GM12892 (cell line): ENCODE measurements at regions not wholly inside any gene's neighbourhood (a gene's known extent, or its start where the extent isn't known, plus 50 kb on each side); places are given as distances from the start of the nearest gene placed in this dataset.
"Not testable (repeated sequence)": the region's sequence is repeated elsewhere in the genome, so short reads cannot be mapped to it uniquely, and the experiment has no call there.

Experiments used
- DNase-seq: peaks from one replicate; pipeline ENCODE4 v3.0.0; 2011; ENCODE audit not compliant: insufficient read length
- FAIRE-seq: peaks from 2 replicates; lab custom pipeline; 2011; peaks lifted over from hg19 to GRCh38; lab: Jason Lieb, UNC
- POLR2A ChIP-seq: IDR thresholded peaks from 2 replicates; pipeline ENCODE4 v1.6.1; 2011; ENCODE audit warnings: low read depth, low read length, control low read depth
- POLR2AphosphoS5 ChIP-seq: IDR thresholded peaks from 2 replicates; pipeline ENCODE4 v1.6.1; 2011; ENCODE audit warnings: low read depth, low read length, control low read depth
- TAF1 ChIP-seq: IDR thresholded peaks from 2 replicates; pipeline ENCODE4 v1.6.1; 2011; ENCODE audit warnings: low read depth, mild to moderate bottlenecking, control low read depth, low read length, borderline replicate concordance

DNA sequence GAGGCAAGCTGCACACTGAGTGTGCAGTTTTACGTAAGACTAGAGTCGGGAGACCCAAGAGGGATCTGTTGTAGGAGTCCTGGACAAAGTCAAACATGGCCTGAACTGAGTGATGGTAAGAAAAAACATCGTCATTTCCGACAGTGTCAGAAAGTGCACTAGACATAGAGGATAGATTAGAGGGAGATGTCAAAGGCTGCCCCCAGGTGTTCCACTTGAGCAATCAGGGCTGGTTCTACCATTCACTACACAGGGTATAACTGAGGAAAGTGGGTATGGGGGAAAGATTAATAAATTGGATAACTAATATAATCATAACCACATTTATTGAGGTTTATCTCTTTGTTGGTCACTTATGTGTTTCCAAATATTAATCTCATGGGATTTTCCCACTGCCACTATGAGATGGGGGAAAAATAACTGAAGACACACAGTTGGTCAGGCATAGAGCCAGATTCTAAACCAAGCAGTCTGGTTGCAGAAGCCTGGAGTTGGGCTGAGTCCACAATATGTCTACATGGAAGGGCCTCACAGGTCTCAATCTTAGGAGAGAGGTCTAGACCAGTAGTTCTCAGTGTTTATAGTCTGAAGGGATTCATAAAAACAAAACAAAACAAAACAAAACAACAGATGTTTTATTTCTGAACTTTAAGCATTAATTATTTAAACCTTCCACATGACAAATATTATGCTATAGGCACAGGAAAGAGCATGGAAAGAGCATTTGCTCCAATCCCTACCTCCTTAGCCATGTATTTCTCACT, 766.5 kb downstream of the NTRK3 start:
- no peak for DNase-seq
- FAIRE-seq, result no peak

GRCh38 chr15:87489456-87489855, 767.1 kb downstream of the NTRK3 start:
- FAIRE-seq, result no peak
- TF ChIP-seq POLR2A (no peak), POLR2AphosphoS5 (no peak), TAF1 (no peak)

More for the DNA sequence above, 766.5 kb downstream of the NTRK3 start:
- TF ChIP-seq TAF1 (no peak), POLR2A (no peak)

GRCh38 chr15:87487484-87487883, 769.1 kb downstream of the NTRK3 start:
- TF ChIP-seq POLR2AphosphoS5, result no peak
- TF ChIP-seq POLR2A, result no peak
- TF ChIP-seq TAF1, result no peak
- DNase-seq (no peak), FAIRE-seq (no peak)

More at GRCh38 chr15:87489456-87489855, 767.1 kb downstream of the NTRK3 start:
- DNase-seq, result no peak

GRCh38 chr15:87483468-87483867, 773.1 kb downstream of the NTRK3 start:
- DNase-seq (no peak), FAIRE-seq (no peak)
- TF ChIP-seq TAF1 (no peak), POLR2A (no peak), POLR2AphosphoS5 (no peak)

- no peak for TF ChIP-seq TAF1
- TF ChIP-seq POLR2AphosphoS5, result no peak
- no peak for TF ChIP-seq POLR2A
- no peak for FAIRE-seq
Measured at GRCh38 chr15:87481126-87481525, 775.4 kb downstream of the NTRK3 start.

DNA sequence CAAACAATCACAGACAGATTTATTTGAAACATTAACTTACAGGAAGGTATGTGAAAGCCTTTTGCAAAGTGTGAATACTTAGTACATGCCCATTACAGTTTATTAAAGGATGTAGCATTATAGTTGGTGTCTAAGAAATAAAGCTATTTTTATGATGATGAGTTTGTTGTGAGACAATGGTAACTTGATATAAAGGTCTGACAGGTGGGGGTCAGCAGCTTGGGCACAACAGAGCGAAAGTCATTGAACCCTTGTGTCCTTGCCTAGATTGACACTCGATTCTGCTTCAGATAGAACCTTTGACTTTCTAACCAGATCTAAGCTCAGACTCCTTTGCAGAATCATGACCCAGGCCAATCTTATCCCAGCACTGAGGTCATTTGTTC, 777.9 kb downstream of the NTRK3 start:
- DNase-seq (no peak), FAIRE-seq (no peak)
- TF ChIP-seq POLR2A (no peak), POLR2AphosphoS5 (no peak)

More at GRCh38 chr15:87481126-87481525, 775.4 kb downstream of the NTRK3 start:
- no peak for DNase-seq

GRCh38 chr15:87477737-87478686, 778.5 kb downstream of the NTRK3 start:
- FAIRE-seq (no peak), DNase-seq (no peak)
- no peak for TF ChIP-seq POLR2AphosphoS5
- no peak for TF ChIP-seq POLR2A
- no peak for TF ChIP-seq TAF1

DNA sequence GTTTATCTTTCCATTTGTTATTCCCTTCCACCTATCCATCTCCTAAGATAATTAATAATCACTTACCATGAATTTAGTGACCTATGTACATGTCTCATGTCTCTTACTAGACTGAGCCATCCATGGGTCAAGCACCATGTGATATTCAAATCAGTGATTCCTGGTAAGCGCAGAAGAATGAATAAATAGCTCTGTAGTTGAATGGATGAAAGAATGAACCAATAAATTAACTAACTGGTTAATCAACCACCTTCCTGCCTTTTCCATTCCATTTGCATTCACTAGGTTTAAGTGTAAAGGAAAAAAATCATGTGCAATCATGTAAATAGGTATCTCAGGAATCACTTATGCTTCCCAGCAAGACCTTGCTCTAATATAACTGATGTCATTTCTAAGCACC, 779.5 kb downstream of the NTRK3 start:
- no peak for TF ChIP-seq POLR2A
- TF ChIP-seq TAF1, result no peak
- no peak for TF ChIP-seq POLR2AphosphoS5
- DNase-seq (no peak), FAIRE-seq (no peak)

DNA sequence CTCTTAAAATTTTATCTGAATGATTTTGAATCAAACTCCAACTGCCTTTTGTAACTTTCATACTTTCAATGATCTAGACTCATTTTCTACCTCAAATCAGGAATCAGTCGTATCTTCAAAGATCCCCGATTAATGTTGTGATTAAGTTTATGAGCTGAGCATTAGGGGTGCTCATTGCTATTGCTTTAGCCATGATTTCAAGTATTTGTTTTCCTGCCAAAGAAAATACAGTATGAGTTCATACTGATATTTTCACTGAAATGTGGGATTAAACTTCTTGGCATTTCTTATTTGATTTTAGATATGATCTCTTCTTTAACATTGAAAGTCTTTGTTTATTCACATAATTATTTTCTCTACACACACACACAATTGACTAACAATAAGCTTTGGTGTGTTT, 785.6 kb downstream of the NTRK3 start:
- DNase-seq, result no peak
- no peak for FAIRE-seq
- no peak for TF ChIP-seq TAF1

DNA sequence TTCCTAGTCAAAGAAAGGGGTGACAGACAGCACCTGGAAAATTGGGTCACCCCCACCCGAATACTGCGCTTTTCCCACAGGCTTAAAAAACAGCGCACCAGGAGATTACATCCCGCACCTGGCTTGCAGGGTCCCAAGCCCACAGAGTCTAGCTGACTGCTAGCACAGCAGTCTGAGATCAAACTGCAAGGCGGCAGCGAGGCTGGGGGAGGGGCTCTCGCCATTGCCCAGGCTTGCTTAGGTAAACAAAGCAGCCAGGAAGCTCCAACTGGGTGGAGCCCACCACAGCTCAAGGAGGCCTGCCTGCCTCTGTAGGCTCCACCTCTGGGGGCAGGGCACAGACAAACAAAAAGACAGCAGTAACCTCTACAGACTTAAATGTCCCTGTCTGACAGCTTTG, 792.6 kb downstream of the NTRK3 start:
- FAIRE-seq, DNase-seq: not testable (repeated sequence)

DNA sequence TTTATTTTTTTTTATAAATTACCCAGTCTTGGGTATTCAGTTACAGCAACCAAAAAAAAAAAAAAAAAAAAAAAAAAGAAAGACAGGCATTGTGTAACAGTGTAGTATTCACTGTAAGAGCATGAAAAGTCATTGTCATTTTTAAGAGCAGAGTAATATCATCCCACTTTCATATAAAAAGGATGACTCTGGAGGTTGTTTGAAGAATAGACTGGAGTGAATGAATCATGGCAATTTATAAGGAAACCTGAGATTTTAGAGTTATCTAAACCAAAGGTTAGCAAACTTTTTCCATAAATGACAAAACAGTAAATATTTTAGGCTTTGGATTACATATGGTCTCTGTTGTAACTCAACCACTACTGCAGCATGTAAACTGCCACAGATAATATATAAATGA, 794.9 kb downstream of the NTRK3 start:
- TF ChIP-seq POLR2AphosphoS5 (no peak), POLR2A (no peak), TAF1 (no peak)
- FAIRE-seq (no peak), DNase-seq (no peak)

- TF ChIP-seq TAF1 (no peak), POLR2A (no peak), POLR2AphosphoS5 (no peak)
- no peak for DNase-seq
- no peak for FAIRE-seq
Measured at GRCh38 chr15:87454860-87455259, 801.7 kb downstream of the NTRK3 start.
